ENCODE measurements at regions not wholly inside any gene's neighbourhood (a gene's known extent, or its start where the extent isn't known, plus 50 kb on each side); places are given as distances from the start of the nearest gene placed in this dataset.

- no peak for DNase-seq (ENCODE audit: low spot score)
These were observed 139.1 kb upstream of the POU3F2 start for GRCh38 chr6:98695091-98695801.

GRCh38 chr6:98711380-98711779 is 123.0 kb upstream of the POU3F2 start:
- no peak for DNase-seq (ENCODE audit: low spot score)

GRCh38 chr6:98716341-98716740 is 118.0 kb upstream of the POU3F2 start:
- DNase-seq (ENCODE audit: low spot score): no peak

GRCh38 chr6:98717322-98717877 is 117.0 kb upstream of the POU3F2 start:
- no peak for DNase-seq (ENCODE audit: low spot score)

GRCh38 chr6:98717988-98718387 is 116.4 kb upstream of the POU3F2 start:
- DNase-seq (ENCODE audit: low spot score): no peak

GRCh38 chr6:98724537-98724936 is 109.8 kb upstream of the POU3F2 start:
- DNase-seq (ENCODE audit: low spot score): no peak

GRCh38 chr6:98747273-98747672 is 87.1 kb upstream of the POU3F2 start:
- DNase-seq (ENCODE audit: low spot score): no peak

- no peak for DNase-seq (ENCODE audit: low spot score)
These were observed 86.4 kb upstream of the POU3F2 start for GRCh38 chr6:98747960-98748359.

GRCh38 chr6:98759459-98759858 is 74.9 kb upstream of the POU3F2 start:
- no peak for DNase-seq (ENCODE audit: low spot score)

GRCh38 chr6:98764373-98764911 is 69.9 kb upstream of the POU3F2 start:
- no peak for DNase-seq (ENCODE audit: low spot score)

GRCh38 chr6:98769546-98769945 is 64.8 kb upstream of the POU3F2 start:
- DNase-seq (ENCODE audit: low spot score): no peak

GRCh38 chr6:98775205-98775604 is 59.2 kb upstream of the POU3F2 start:
- DNase-seq (ENCODE audit: low spot score): no peak

- no peak for DNase-seq (ENCODE audit: low spot score)
These were observed 56.6 kb upstream of the POU3F2 start for GRCh38 chr6:98777762-98778161.

- no peak for DNase-seq (ENCODE audit: low spot score)
These were observed 54.8 kb upstream of the POU3F2 start for GRCh38 chr6:98779618-98780017.

GRCh38 chr6:98782772-98783171 is 51.6 kb upstream of the POU3F2 start:
- DNase-seq (ENCODE audit: low spot score): no peak

GRCh38 chr6:98783578-98783977 is 50.8 kb upstream of the POU3F2 start:
- no peak for DNase-seq (ENCODE audit: low spot score)

Data from umbilical cord (tissue), 1 donor.